Esophagus squamous epithelium (tissue), 5 donors: ENCODE measurements at regions not wholly inside any gene's neighbourhood (a gene's known extent, or its start where the extent isn't known, plus 50 kb on each side); places are given as distances from the start of the nearest gene placed in this dataset.

ENCODE experiments used
- DNase-seq: peaks from one replicate; lab custom pipeline; 2025; lab: John Stamatoyannopoulos, UW
- H3K27ac ChIP-seq, 4 donors: fragments of 200-600 bp; sonication (generic); one replicate each; pipeline ENCODE4 v1.5.1; 2016 to 2019; ENCODE audit warnings: mild to moderate bottlenecking in 1 of 4
- H3K27me3 ChIP-seq, 4 donors: fragments of 200-600 bp; sonication (generic); 1 replicate in 3 of 4; 2 replicates in 1 of 4; pipeline versions ENCODE4 v1.5.1 to v1.6.0; 2017 to 2021; ENCODE audit warnings: antibody characterized with exemption in 1 of 4
- H3K36me3 ChIP-seq, 3 donors: fragments of 200-600 bp; sonication (generic); one replicate each; pipeline ENCODE4 v1.5.1; 2016 to 2019
- H3K4me1 ChIP-seq, 3 donors: fragments of 200-600 bp; sonication (generic); one replicate each; pipeline ENCODE4 v1.5.1; 2017 to 2019
- H3K4me3 ChIP-seq, 4 donors: fragments of 200-600 bp; sonication (generic); 1 replicate in 3 of 4; 2 replicates in 1 of 4; pipeline ENCODE4 v1.5.1; 2016 to 2019; ENCODE audit warnings: mild to moderate bottlenecking in 2 of 4, moderate library complexity in 1 of 4
- H3K9me3 ChIP-seq, 3 donors: fragments of 200-600 bp; sonication (generic); one replicate each; pipeline ENCODE4 v1.5.1; 2016 to 2019
- CTCF ChIP-seq, 6 experiments: fragments of 450-650 bp in 4 of 6; fragments of 200-600 bp in 2 of 6; sonication (generic) in 2 of 6; IDR thresholded peaks; one replicate each; pipeline ENCODE4 v1.5.1; 2016 to 2019; ENCODE audit warnings: antibody characterized with exemption in 6 of 6, mild to moderate bottlenecking in 4 of 6, moderate library complexity in 4 of 6
- POLR2A ChIP-seq, 4 donors: fragments of 450-650 bp; IDR thresholded peaks; one replicate each; pipeline ENCODE4 v1.6.1; 2017; ENCODE audit warnings: antibody characterized with exemption in 4 of 4, mild to moderate bottlenecking in 4 of 4, moderate library complexity in 3 of 4
- WGBS, 2 donors: methylation state at CpG; one replicate each; pipeline ENCODE4 v1.1.5; 2018; 5-methylcytosine and 5-hydroxymethylcytosine counted together
- intact Hi-C: fragments of 100-400 bp; cut with DNase I; formaldehyde crosslinking; loops from one replicate; pipeline ENCODE4 v1.15.0; 2022
- donor health status: DM: yes; HTN: yes; CAD: no.

GRCh38 chr15:61528581-61528910, 299.4 kb upstream of the RORA start:
- WGBS, 2 donors: 23 to 40% methylated on average over 2 of the region's 2 CpGs
- H3K27me3 ChIP-seq: no peaks in the 10 kb centered on the region
- intact Hi-C loops: no loop called here
- no peaks in the 10 kb centered on the region for H3K9me3 ChIP-seq
- H3K27ac ChIP-seq: no peak overlapping the region
- DNase-seq: no peak
- H3K36me3 ChIP-seq: no peaks in the 10 kb centered on the region
- H3K4me1 ChIP-seq: no peaks in the 10 kb centered on the region
- H3K4me3 ChIP-seq: no peak overlapping the region
- TF ChIP-seq POLR2A (IDR thresholded peaks at IDR 0.05) (no peak), CTCF (IDR thresholded peaks at IDR 0.05) (no peak)

- WGBS, 2 donors: 46 to 49% methylated on average over 7 to 8 of the region's 9 CpGs
- intact Hi-C loops: no loop called here
- TF ChIP-seq CTCF (IDR thresholded peaks at IDR 0.05) (no peak), POLR2A (IDR thresholded peaks at IDR 0.05) (no peak)
Measured at GRCh38 chr15:61527836-61528580, 298.9 kb upstream of the RORA start.

GRCh38 chr15:61524545-61524944, 295.4 kb upstream of the RORA start:
- no peak overlapping the region for H3K27ac ChIP-seq
- H3K9me3 ChIP-seq: no peaks in the 10 kb centered on the region
- H3K36me3 ChIP-seq: no peaks in the 10 kb centered on the region
- intact Hi-C loops: no loop called here
- H3K4me3 ChIP-seq: no peak overlapping the region
- 68 to 79% methylated on average over 3 of the region's 3 CpGs for WGBS, 2 donors
- no peaks in the 10 kb centered on the region for H3K4me1 ChIP-seq
- no peak for DNase-seq
- TF ChIP-seq POLR2A (IDR thresholded peaks at IDR 0.05): no peak
- no peak for TF ChIP-seq CTCF (IDR thresholded peaks at IDR 0.05)
- no peaks in the 10 kb centered on the region for H3K27me3 ChIP-seq

More at GRCh38 chr15:61527836-61528580, 298.9 kb upstream of the RORA start:
- H3K27me3 ChIP-seq: no peaks in the 10 kb centered on the region
- H3K36me3 ChIP-seq: no peaks in the 10 kb centered on the region
- H3K9me3 ChIP-seq: no peaks in the 10 kb centered on the region
- H3K4me1 ChIP-seq: no peaks in the 10 kb centered on the region
- no peak overlapping the region for H3K4me3 ChIP-seq
- no peak for DNase-seq
- H3K27ac ChIP-seq: no peak overlapping the region

GRCh38 chr15:61524086-61524485, 295.0 kb upstream of the RORA start:
- Histone ChIP-seq H3K4me1 (no peaks in the 10 kb centered on the region), H3K27me3 (no peaks in the 10 kb centered on the region), H3K27ac (no peak overlapping the region), H3K4me3 (no peak overlapping the region), H3K9me3 (no peaks in the 10 kb centered on the region), H3K36me3 (no peaks in the 10 kb centered on the region)
- intact Hi-C loops: no loop called here
- no peak for DNase-seq
- 28 to 57% methylated on average over 2 of the region's 2 CpGs for WGBS, 2 donors
- TF ChIP-seq POLR2A (IDR thresholded peaks at IDR 0.05) (no peak), CTCF (IDR thresholded peaks at IDR 0.05) (no peak)

- Histone ChIP-seq H3K27ac (no peak overlapping the region), H3K4me1 (no peaks in the 10 kb centered on the region), H3K4me3 (no peak overlapping the region), H3K27me3 (no peaks in the 10 kb centered on the region), H3K36me3 (no peaks in the 10 kb centered on the region), H3K9me3 (no peaks in the 10 kb centered on the region)
- TF ChIP-seq POLR2A (IDR thresholded peaks at IDR 0.05) (no peak), CTCF (IDR thresholded peaks at IDR 0.05) (no peak)
- intact Hi-C loops: no loop called here
- no peak for DNase-seq
Measured at GRCh38 chr15:61522411-61522810, 293.3 kb upstream of the RORA start.
